ENCODE measurements at regions not wholly inside any gene's neighbourhood (a gene's known extent, or its start where the extent isn't known, plus 50 kb on each side); places are given as distances from the start of the nearest gene placed in this dataset.

DNA sequence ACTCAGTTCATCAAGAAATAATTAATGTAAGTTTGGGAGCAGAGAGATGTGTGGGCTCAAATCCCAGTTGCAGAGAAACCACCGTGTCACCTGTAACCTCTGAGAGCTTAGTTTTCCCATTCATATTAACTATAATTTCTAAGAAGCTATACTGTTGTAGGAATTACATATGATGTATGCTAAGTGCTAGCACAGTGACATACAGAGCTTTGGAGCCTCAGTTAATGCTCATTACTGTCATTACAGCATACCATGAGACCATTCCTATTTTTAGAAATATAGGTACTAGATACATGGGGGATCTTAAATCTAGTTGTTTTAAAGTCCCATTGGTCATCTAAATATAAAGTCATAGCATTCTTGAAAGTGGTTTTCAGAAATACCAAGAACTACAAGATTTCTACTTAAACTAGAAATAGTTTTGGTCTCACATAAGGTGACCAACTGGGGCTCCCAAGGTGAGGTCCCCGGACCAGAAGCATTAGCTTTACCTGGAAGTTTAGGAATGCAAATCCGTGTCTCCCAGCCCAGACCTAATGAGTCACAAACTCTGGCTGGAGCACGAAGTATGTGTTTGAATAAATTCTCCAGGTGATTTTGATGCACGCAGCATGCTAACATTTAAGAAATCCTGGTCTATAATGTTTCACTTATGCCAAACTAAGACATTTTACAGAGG lies 144.6 kb downstream of the LACC1 start:
- Histone ChIP-seq H3K27ac (no peak overlapping the region), H3K9me3 (no peaks in the 10 kb centered on the region), H3K27me3 (no peaks in the 10 kb centered on the region), H3K36me3 (no peaks in the 10 kb centered on the region), H3K4me1 (ENCODE audit: control insufficient read depth in 1 of 2, insufficient read depth in 1 of 2, low read depth in 1 of 2, low read length in 1 of 2) (no peaks in the 10 kb centered on the region), H3K4me3 (ENCODE audit: low read depth in 1 of 2, low read length in 1 of 2) (no peak overlapping the region)
- TF ChIP-seq CTCF (IDR thresholded peaks at IDR 0.05): no peak

DNA sequence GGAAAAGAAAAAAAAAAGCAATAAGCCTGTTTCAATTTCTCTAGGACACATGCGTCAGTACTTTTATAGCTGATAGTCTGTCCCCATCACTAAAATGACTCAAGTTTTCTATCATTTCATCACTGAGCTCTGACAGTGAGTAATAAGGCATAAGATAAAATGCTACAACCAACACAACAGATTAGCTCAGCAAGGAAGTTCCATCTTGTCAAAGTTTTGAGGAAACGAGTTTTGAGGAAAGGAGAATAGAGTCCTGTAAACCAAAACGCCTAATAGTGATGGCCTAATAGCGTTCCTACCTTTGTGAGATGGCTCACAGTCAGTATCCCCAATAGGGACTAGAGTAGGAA lies 145.1 kb downstream of the LACC1 start:
- TF ChIP-seq CTCF (IDR thresholded peaks at IDR 0.05): no peak
- Histone ChIP-seq H3K4me1 (ENCODE audit: control insufficient read depth in 1 of 2, insufficient read depth in 1 of 2, low read depth in 1 of 2, low read length in 1 of 2) (no peaks in the 10 kb centered on the region), H3K27ac (no peak overlapping the region), H3K27me3 (no peaks in the 10 kb centered on the region), H3K36me3 (no peaks in the 10 kb centered on the region), H3K9me3 (no peaks in the 10 kb centered on the region), H3K4me3 (ENCODE audit: low read depth in 1 of 2, low read length in 1 of 2) (no peak overlapping the region)

GRCh38 chr13:44026194-44026593 lies 146.5 kb downstream of the LACC1 start:
- Histone ChIP-seq H3K9me3 (no peaks in the 10 kb centered on the region), H3K27me3 (no peaks in the 10 kb centered on the region), H3K36me3 (no peaks in the 10 kb centered on the region), H3K4me3 (ENCODE audit: low read depth in 1 of 2, low read length in 1 of 2) (no peak overlapping the region), H3K27ac (no peak overlapping the region), H3K4me1 (ENCODE audit: control insufficient read depth in 1 of 2, insufficient read depth in 1 of 2, low read depth in 1 of 2, low read length in 1 of 2) (no peaks in the 10 kb centered on the region)
- TF ChIP-seq CTCF (IDR thresholded peaks at IDR 0.05): no peak

GRCh38 chr13:44028734-44029133 lies 149.0 kb downstream of the LACC1 start:
- Histone ChIP-seq H3K4me1 (ENCODE audit: control insufficient read depth in 1 of 2, insufficient read depth in 1 of 2, low read depth in 1 of 2, low read length in 1 of 2) (no peaks in the 10 kb centered on the region), H3K9me3 (no peaks in the 10 kb centered on the region), H3K4me3 (ENCODE audit: low read depth in 1 of 2, low read length in 1 of 2) (no peak overlapping the region), H3K36me3 (no peaks in the 10 kb centered on the region), H3K27ac (no peak overlapping the region), H3K27me3 (no peaks in the 10 kb centered on the region)
- no peak for TF ChIP-seq CTCF (IDR thresholded peaks at IDR 0.05)

DNA sequence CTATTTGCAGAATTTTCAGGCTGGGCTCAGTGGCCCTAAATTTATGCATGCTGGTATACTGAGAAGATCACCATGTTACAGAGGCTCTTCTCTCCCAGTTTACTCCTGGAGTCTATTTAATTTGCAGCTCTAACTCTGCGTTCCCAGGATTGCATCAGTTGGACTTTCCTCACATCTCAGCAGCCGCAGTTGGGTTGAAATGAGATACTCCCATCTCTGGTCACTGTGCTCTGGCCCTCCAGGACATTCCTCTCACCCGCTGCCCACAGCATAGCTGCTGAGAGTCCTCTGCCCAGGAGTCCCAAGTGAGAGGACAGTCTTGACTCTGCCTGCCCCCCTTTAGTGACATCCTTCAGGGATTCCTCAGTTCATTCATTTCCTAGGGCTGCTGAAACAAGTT lies 150.9 kb downstream of the LACC1 start:
- Histone ChIP-seq H3K27me3 (no peaks in the 10 kb centered on the region), H3K4me1 (ENCODE audit: control insufficient read depth in 1 of 2, insufficient read depth in 1 of 2, low read depth in 1 of 2, low read length in 1 of 2) (no peaks in the 10 kb centered on the region), H3K36me3 (no peaks in the 10 kb centered on the region), H3K9me3 (no peaks in the 10 kb centered on the region), H3K27ac (no peak overlapping the region), H3K4me3 (ENCODE audit: low read depth in 1 of 2, low read length in 1 of 2) (no peak overlapping the region)
- no peak for TF ChIP-seq CTCF (IDR thresholded peaks at IDR 0.05)

GRCh38 chr13:44031555-44031954 lies 151.9 kb downstream of the LACC1 start:
- Histone ChIP-seq H3K27me3 (no peaks in the 10 kb centered on the region), H3K27ac (no peak overlapping the region), H3K4me3 (ENCODE audit: low read depth in 1 of 2, low read length in 1 of 2) (no peak overlapping the region), H3K36me3 (no peaks in the 10 kb centered on the region), H3K9me3 (no peaks in the 10 kb centered on the region), H3K4me1 (ENCODE audit: control insufficient read depth in 1 of 2, insufficient read depth in 1 of 2, low read depth in 1 of 2, low read length in 1 of 2) (no peaks in the 10 kb centered on the region)
- TF ChIP-seq CTCF (IDR thresholded peaks at IDR 0.05): no peak

Data from neutrophil (primary cell).